Lower leg skin (tissue), 3 donors: ENCODE measurements at regions not wholly inside any gene's neighbourhood (a gene's known extent, or its start where the extent isn't known, plus 50 kb on each side); places are given as distances from the start of the nearest gene placed in this dataset.

ENCODE experiments used
- CTCF ChIP-seq, 3 donors: fragments of 450-650 bp; IDR thresholded peaks; one replicate each; pipeline ENCODE4 v1.5.1; 2016; ENCODE audit warnings: antibody characterized with exemption in 3 of 3, mild to moderate bottlenecking in 3 of 3, moderate library complexity in 2 of 3
- POLR2A ChIP-seq, 2 donors: fragments of 450-650 bp; IDR thresholded peaks; one replicate each; pipeline ENCODE4 v1.6.1; 2016 to 2017; ENCODE audit warnings: antibody characterized with exemption in 2 of 2, mild to moderate bottlenecking in 1 of 2, moderate library complexity in 1 of 2

- no peak for TF ChIP-seq POLR2A (IDR thresholded peaks at IDR 0.05)
- TF ChIP-seq CTCF (IDR thresholded peaks at IDR 0.05) = no peak
These were observed 51.2 kb downstream of the PABIR2 start for GRCh38 chrX:134745636-134746409.
